SK-N-SH treated with all-trans-retinoic acid at 6 μM for 48 hours (cell line): ENCODE measurements at regions not wholly inside any gene's neighbourhood (a gene's known extent, or its start where the extent isn't known, plus 50 kb on each side); places are given as distances from the start of the nearest gene placed in this dataset.

Experiments
- ATAC-seq: fragments of 200-7000 bp; cut with Tn5 transposase; 3 replicates; pipeline ENCODE4 v1.9.1; 2020; ENCODE audit warnings: mild to moderate bottlenecking, moderate library complexity
- ARNTL ChIP-seq: fragments of 450-650 bp; formaldehyde crosslinking; IDR thresholded peaks from 2 replicates; pipeline ENCODE4 v1.5.0; 2020; ENCODE audit warnings: low read depth, mild to moderate bottlenecking, moderate library complexity, borderline replicate concordance
- BACH2 ChIP-seq: fragments of 250-450 bp; sonication (Bioruptor Pico); IDR thresholded peaks from 2 replicates; pipeline ENCODE4 v1.9.0; 2021; ENCODE audit warnings: mild to moderate bottlenecking, borderline replicate concordance
- CREB5 ChIP-seq: fragments of 250-450 bp; sonication (Bioruptor Pico); IDR thresholded peaks from 2 replicates; pipeline ENCODE4 v1.5.1; 2020; ENCODE audit warnings: low read depth, mild to moderate bottlenecking, moderate library complexity
- CSDC2 ChIP-seq: fragments of 250-450 bp; sonication (Bioruptor Pico); IDR thresholded peaks from 2 replicates; pipeline ENCODE4 v1.5.0; 2020; ENCODE audit warnings: mild to moderate bottlenecking, moderate library complexity
- CSRNP3 ChIP-seq: fragments of 250-450 bp; sonication (Bioruptor Pico); IDR thresholded peaks from 2 replicates; pipeline ENCODE4 v1.5.1; 2021; ENCODE audit warnings: mild to moderate bottlenecking, moderate library complexity
- ESRRG ChIP-seq: fragments of 250-450 bp; sonication (Bioruptor Pico); IDR thresholded peaks from 2 replicates; pipeline ENCODE4 v1.6.1; 2021; ENCODE audit warnings: mild to moderate bottlenecking
- GLIS3 ChIP-seq: fragments of 250-450 bp; sonication (Bioruptor Pico); IDR thresholded peaks from 2 replicates; pipeline ENCODE4 v1.5.0; 2020; ENCODE audit warnings: mild to moderate bottlenecking, moderate library complexity
- ISL1 ChIP-seq: fragments of 250-450 bp; sonication (Bioruptor Pico); IDR thresholded peaks from 2 replicates; pipeline ENCODE4 v2.1.2; 2022; ENCODE audit warnings: mild to moderate bottlenecking, moderate library complexity
- OSR1 ChIP-seq: fragments of 250-450 bp; sonication (Bioruptor Pico); IDR thresholded peaks from 2 replicates; pipeline ENCODE4 v1.8.0; 2022; ENCODE audit warnings: moderate library complexity, mild to moderate bottlenecking, inconsistent platforms
- PATZ1 ChIP-seq: fragments of 250-450 bp; sonication (Bioruptor Pico); IDR thresholded peaks from 2 replicates; pipeline ENCODE4 v1.8.0; 2020; ENCODE audit warnings: mild to moderate bottlenecking, moderate library complexity, borderline replicate concordance
- POU6F1 ChIP-seq: fragments of 250-450 bp; sonication (Bioruptor Pico); IDR thresholded peaks from 2 replicates; pipeline ENCODE4 v1.8.0; 2021; ENCODE audit warnings: low read depth, mild to moderate bottlenecking, moderate library complexity, borderline replicate concordance
- PPARA ChIP-seq: fragments of 250-450 bp; sonication (Bioruptor Pico); IDR thresholded peaks from 2 replicates; pipeline ENCODE4 v1.5.0; 2020; ENCODE audit warnings: mild to moderate bottlenecking, borderline replicate concordance
- RARB ChIP-seq: fragments of 250-450 bp; sonication (Bioruptor Pico); IDR thresholded peaks from 2 replicates; pipeline ENCODE4 v1.8.0; 2021; ENCODE audit warnings: mild to moderate bottlenecking, moderate library complexity
- SNAI2 ChIP-seq: fragments of 250-450 bp; sonication (Bioruptor Pico); IDR thresholded peaks from 2 replicates; pipeline ENCODE4 v1.5.0; 2020; ENCODE audit warnings: mild to moderate bottlenecking, moderate library complexity
- TCF4 ChIP-seq: fragments of 250-450 bp; sonication (Bioruptor Pico); IDR thresholded peaks from 2 replicates; pipeline ENCODE4 v1.8.0; 2021; ENCODE audit warnings: mild to moderate bottlenecking, moderate library complexity, borderline replicate concordance
- TOX ChIP-seq: fragments of 250-450 bp; sonication (Bioruptor Pico); IDR thresholded peaks from 2 replicates; pipeline ENCODE4 v1.8.0; 2021; ENCODE audit warnings: mild to moderate bottlenecking, moderate library complexity, borderline replicate concordance
- TSHZ2 ChIP-seq: fragments of 250-450 bp; sonication (Bioruptor Pico); IDR thresholded peaks from 2 replicates; pipeline ENCODE4 v1.5.0; 2020; ENCODE audit warnings: mild to moderate bottlenecking, moderate library complexity
- ZC3H10 ChIP-seq: fragments of 250-450 bp; sonication (Bioruptor Pico); IDR thresholded peaks from 2 replicates; pipeline ENCODE4 v1.5.1; 2021; ENCODE audit warnings: mild to moderate bottlenecking, moderate library complexity
- ZFP3 ChIP-seq: fragments of 250-450 bp; sonication (Bioruptor Pico); IDR thresholded peaks from 2 replicates; pipeline ENCODE4 v1.5.0; 2020; ENCODE audit warnings: mild to moderate bottlenecking, moderate library complexity
- ZNF565 ChIP-seq: fragments of 450-650 bp; formaldehyde crosslinking; conservative IDR thresholded peaks from 2 replicates; pipeline ENCODE4 v1.5.0; 2020; ENCODE audit warnings: low read depth, mild to moderate bottlenecking, moderate library complexity
- ZNF70 ChIP-seq: fragments of 450-650 bp; formaldehyde crosslinking; IDR thresholded peaks from 2 replicates; pipeline ENCODE4 v1.5.0; 2020; ENCODE audit warnings: mild to moderate bottlenecking, moderate library complexity
- ZNF8 ChIP-seq: fragments of 450-650 bp; formaldehyde crosslinking; IDR thresholded peaks from 2 replicates; pipeline ENCODE4 v1.5.0; 2020; ENCODE audit warnings: mild to moderate bottlenecking, moderate library complexity

- ATAC-seq, result no peak
- no peak for TF ChIP-seq ZNF70
- no peak for TF ChIP-seq OSR1 (CRISPR knock-in tag)
- TF ChIP-seq TOX (CRISPR knock-in tag), result no peak
- no peak for TF ChIP-seq ZNF565 (CRISPR knock-in tag)
- TF ChIP-seq CSRNP3 (CRISPR knock-in tag), result no peak
- TF ChIP-seq ZFP3 (CRISPR knock-in tag), result no peak
- no peak for TF ChIP-seq PPARA
- no peak for TF ChIP-seq ESRRG
- no peak for TF ChIP-seq TSHZ2
- TF ChIP-seq GLIS3 (CRISPR knock-in tag), result no peak
- TF ChIP-seq ISL1 (CRISPR knock-in tag), result no peak
- TF ChIP-seq RARB (CRISPR knock-in tag), result no peak
- TF ChIP-seq CSDC2 (CRISPR knock-in tag), result no peak
- no peak for TF ChIP-seq BACH2
- TF ChIP-seq CREB5 (CRISPR knock-in tag), result no peak
- TF ChIP-seq POU6F1 (CRISPR knock-in tag), result no peak
- TF ChIP-seq SNAI2 (CRISPR knock-in tag), result no peak
- TF ChIP-seq ARNTL (CRISPR knock-in tag), result no peak
- no peak for TF ChIP-seq ZC3H10
Measured at GRCh38 chr6:92270365-92270764, 1149.0 kb downstream of the EPHA7 start.

- TF ChIP-seq ZNF565 (CRISPR knock-in tag) (no peak), SNAI2 (CRISPR knock-in tag) (no peak), BACH2 (no peak), PATZ1 (CRISPR knock-in tag) (no peak), ZC3H10 (no peak), POU6F1 (CRISPR knock-in tag) (no peak), TSHZ2 (no peak), GLIS3 (CRISPR knock-in tag) (no peak), ZNF8 (CRISPR knock-in tag) (no peak), CSRNP3 (CRISPR knock-in tag) (no peak), TOX (CRISPR knock-in tag) (no peak), TCF4 (no peak), ARNTL (CRISPR knock-in tag) (no peak), CSDC2 (CRISPR knock-in tag) (no peak), ZFP3 (CRISPR knock-in tag) (no peak), PPARA (no peak), ESRRG (no peak), ISL1 (CRISPR knock-in tag) (no peak), ZNF70 (no peak), OSR1 (CRISPR knock-in tag) (no peak)
- no peak for ATAC-seq
Measured at GRCh38 chr6:92267335-92267734, 1152.0 kb downstream of the EPHA7 start.
